ENCODE measurements at regions not wholly inside any gene's neighbourhood (a gene's known extent, or its start where the extent isn't known, plus 50 kb on each side); places are given as distances from the start of the nearest gene placed in this dataset.

DNA sequence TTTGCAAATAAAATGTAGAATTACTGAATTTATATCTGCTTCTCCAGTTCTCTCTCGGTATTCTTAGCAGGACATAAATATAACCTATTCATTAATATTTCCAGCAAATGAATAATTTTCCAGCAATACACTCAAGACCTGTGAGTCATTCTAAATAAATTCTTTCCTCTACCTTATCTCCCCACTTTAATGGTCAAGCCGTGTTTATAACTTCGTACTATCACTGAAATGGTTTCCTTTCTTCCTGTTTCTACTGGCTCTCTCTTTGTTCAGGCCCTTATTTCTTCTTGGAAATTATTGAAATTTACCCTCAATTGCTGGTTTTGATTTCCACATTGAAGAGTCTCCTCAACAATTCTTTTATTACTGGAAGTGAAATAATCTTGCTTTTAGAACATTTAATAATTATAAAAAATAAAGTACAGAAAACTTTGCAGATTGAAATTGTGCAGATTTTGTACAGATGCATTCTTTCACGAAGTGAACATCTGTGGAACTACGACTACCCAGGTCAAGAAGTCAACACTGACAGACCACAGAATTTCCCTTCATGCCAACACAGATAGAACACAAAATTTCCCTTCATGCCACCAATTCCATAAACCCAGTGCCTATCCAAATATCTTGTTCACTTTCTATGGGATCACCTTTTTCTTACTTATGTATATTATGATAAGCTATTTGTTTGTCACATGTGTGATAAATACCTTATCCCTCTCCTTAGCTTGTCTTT lies 205.7 kb downstream of the FAT4 start:
- no peak overlapping the region for H3K27ac ChIP-seq (ENCODE audit: low read depth, low read length)
- no peak overlapping the region for H3K9ac ChIP-seq (ENCODE audit: low read depth in 1 of 3, low read length in 3 of 3)

DNA sequence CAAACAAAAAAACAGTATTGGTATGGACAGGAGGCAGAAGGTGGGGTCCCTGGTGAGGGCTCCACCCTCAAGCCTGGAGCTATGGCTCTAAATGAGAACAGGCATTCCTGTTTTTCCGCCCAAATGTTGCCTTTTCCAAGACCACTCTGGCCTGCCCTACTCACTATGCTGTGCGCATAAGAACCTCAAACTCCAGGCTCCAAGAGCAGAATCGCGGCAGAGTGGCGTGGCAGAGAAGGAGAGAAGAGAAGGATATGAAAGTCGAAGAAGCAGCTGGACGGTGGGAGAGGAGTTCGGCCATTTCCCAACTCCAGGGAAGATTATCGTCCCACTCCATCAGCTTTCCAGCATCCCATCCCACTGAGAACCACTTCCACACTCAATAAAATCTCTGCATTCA lies 207.8 kb downstream of the FAT4 start:
- no peak overlapping the region for H3K9ac ChIP-seq (ENCODE audit: low read depth in 1 of 3, low read length in 3 of 3)
- no peak overlapping the region for H3K27ac ChIP-seq (ENCODE audit: low read depth, low read length)
- no peaks in the 10 kb centered on the region for H3K9me3 ChIP-seq (ENCODE audit: control insufficient read depth in 3 of 3, low read length in 3 of 3)
- H3K4me3 ChIP-seq (ENCODE audit: low read length in 3 of 3): no peak overlapping the region
- H3K36me3 ChIP-seq (ENCODE audit: control insufficient read depth in 3 of 3, insufficient read depth in 3 of 3, low read length in 3 of 3): no peaks in the 10 kb centered on the region
- H3K4me1 ChIP-seq (ENCODE audit: control insufficient read depth in 3 of 3, insufficient read depth in 3 of 3, low read length in 3 of 3): no peaks in the 10 kb centered on the region
- H3K27me3 ChIP-seq (ENCODE audit: control insufficient read depth in 3 of 3, insufficient read depth in 3 of 3, low read length in 3 of 3): no peaks in the 10 kb centered on the region

More for the DNA sequence above, 205.7 kb downstream of the FAT4 start:
- no peaks in the 10 kb centered on the region for H3K9me3 ChIP-seq (ENCODE audit: control insufficient read depth in 3 of 3, low read length in 3 of 3)
- H3K4me1 ChIP-seq (ENCODE audit: control insufficient read depth in 3 of 3, insufficient read depth in 3 of 3, low read length in 3 of 3): no peaks in the 10 kb centered on the region
- no peak overlapping the region for H3K4me3 ChIP-seq (ENCODE audit: low read length in 3 of 3)
- H3K36me3 ChIP-seq (ENCODE audit: control insufficient read depth in 3 of 3, insufficient read depth in 3 of 3, low read length in 3 of 3): no peaks in the 10 kb centered on the region
- H3K27me3 ChIP-seq (ENCODE audit: control insufficient read depth in 3 of 3, insufficient read depth in 3 of 3, low read length in 3 of 3): no peaks in the 10 kb centered on the region

DNA sequence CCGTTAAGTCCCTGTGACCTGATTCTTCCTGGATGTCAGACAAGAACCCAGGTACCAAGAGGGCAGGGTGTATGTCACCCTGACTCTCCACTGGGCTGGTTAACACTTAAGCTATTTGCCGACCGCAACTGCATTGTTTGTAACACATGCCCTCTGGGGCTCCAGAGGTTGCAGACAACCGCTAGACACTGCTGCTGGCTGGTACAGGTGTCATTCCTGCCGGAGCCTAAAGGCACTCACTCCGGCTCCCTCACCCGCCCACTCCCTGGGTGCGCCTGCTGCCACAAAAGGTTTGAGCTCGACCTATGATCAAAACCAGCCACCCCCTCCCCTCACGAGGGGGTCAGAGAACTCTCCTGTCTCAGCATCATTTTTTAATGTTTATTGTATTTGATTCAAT lies 208.2 kb downstream of the FAT4 start:
- no peaks in the 10 kb centered on the region for H3K36me3 ChIP-seq (ENCODE audit: control insufficient read depth in 3 of 3, insufficient read depth in 3 of 3, low read length in 3 of 3)
- H3K27me3 ChIP-seq (ENCODE audit: control insufficient read depth in 3 of 3, insufficient read depth in 3 of 3, low read length in 3 of 3): no peaks in the 10 kb centered on the region
- H3K9me3 ChIP-seq (ENCODE audit: control insufficient read depth in 3 of 3, low read length in 3 of 3): no peaks in the 10 kb centered on the region
- H3K27ac ChIP-seq (ENCODE audit: low read depth, low read length): no peak overlapping the region
- no peaks in the 10 kb centered on the region for H3K4me1 ChIP-seq (ENCODE audit: control insufficient read depth in 3 of 3, insufficient read depth in 3 of 3, low read length in 3 of 3)
- H3K9ac ChIP-seq (ENCODE audit: low read depth in 1 of 3, low read length in 3 of 3): no peak overlapping the region
- no peak overlapping the region for H3K4me3 ChIP-seq (ENCODE audit: low read length in 3 of 3)

- no peak overlapping the region for H3K27ac ChIP-seq (ENCODE audit: low read depth, low read length)
- no peak overlapping the region for H3K4me3 ChIP-seq (ENCODE audit: low read length in 3 of 3)
- H3K9me3 ChIP-seq (ENCODE audit: control insufficient read depth in 3 of 3, low read length in 3 of 3): no peaks in the 10 kb centered on the region
- no peaks in the 10 kb centered on the region for H3K27me3 ChIP-seq (ENCODE audit: control insufficient read depth in 3 of 3, insufficient read depth in 3 of 3, low read length in 3 of 3)
- no peaks in the 10 kb centered on the region for H3K36me3 ChIP-seq (ENCODE audit: control insufficient read depth in 3 of 3, insufficient read depth in 3 of 3, low read length in 3 of 3)
- H3K4me1 ChIP-seq (ENCODE audit: control insufficient read depth in 3 of 3, insufficient read depth in 3 of 3, low read length in 3 of 3): no peaks in the 10 kb centered on the region
- no peak overlapping the region for H3K9ac ChIP-seq (ENCODE audit: low read depth in 1 of 3, low read length in 3 of 3)
Measured at GRCh38 chr4:125526420-125526819, 211.7 kb downstream of the FAT4 start.

- no peaks in the 10 kb centered on the region for H3K4me1 ChIP-seq (ENCODE audit: control insufficient read depth in 3 of 3, insufficient read depth in 3 of 3, low read length in 3 of 3)
Measured at GRCh38 chr4:125527681-125528080, 212.9 kb downstream of the FAT4 start.

DNA sequence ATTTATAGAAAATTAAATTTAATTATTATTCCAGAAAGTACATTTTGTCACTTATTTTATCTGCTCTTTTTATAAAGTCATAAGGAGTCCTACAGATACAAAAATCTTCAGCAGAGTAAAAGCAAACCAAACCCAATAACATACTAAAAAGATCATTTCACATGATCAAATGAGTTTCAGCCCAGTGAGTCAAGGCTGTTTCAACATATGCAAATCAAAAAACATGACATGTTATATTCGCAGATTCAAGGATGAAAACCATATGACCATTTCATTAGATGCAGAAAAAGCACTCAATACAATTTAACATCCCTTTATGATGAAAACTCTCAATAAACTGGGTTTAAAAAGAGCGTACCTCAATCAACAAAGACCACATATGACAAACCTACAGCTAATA lies 214.3 kb downstream of the FAT4 start:
- H3K27me3 ChIP-seq (ENCODE audit: control insufficient read depth in 3 of 3, insufficient read depth in 3 of 3, low read length in 3 of 3): no peaks in the 10 kb centered on the region
- H3K9ac ChIP-seq (ENCODE audit: low read depth in 1 of 3, low read length in 3 of 3): no peak overlapping the region
- no peaks in the 10 kb centered on the region for H3K4me1 ChIP-seq (ENCODE audit: control insufficient read depth in 3 of 3, insufficient read depth in 3 of 3, low read length in 3 of 3)
- H3K9me3 ChIP-seq (ENCODE audit: control insufficient read depth in 3 of 3, low read length in 3 of 3): no peaks in the 10 kb centered on the region
- H3K4me3 ChIP-seq (ENCODE audit: low read length in 3 of 3): no peak overlapping the region
- H3K36me3 ChIP-seq (ENCODE audit: control insufficient read depth in 3 of 3, insufficient read depth in 3 of 3, low read length in 3 of 3): no peaks in the 10 kb centered on the region
- no peak overlapping the region for H3K27ac ChIP-seq (ENCODE audit: low read depth, low read length)

More at GRCh38 chr4:125527681-125528080, 212.9 kb downstream of the FAT4 start:
- Histone ChIP-seq H3K27ac (ENCODE audit: low read depth, low read length) (no peak overlapping the region), H3K36me3 (ENCODE audit: control insufficient read depth in 3 of 3, insufficient read depth in 3 of 3, low read length in 3 of 3) (no peaks in the 10 kb centered on the region), H3K27me3 (ENCODE audit: control insufficient read depth in 3 of 3, insufficient read depth in 3 of 3, low read length in 3 of 3) (no peaks in the 10 kb centered on the region), H3K9ac (ENCODE audit: low read depth in 1 of 3, low read length in 3 of 3) (no peak overlapping the region), H3K4me3 (ENCODE audit: low read length in 3 of 3) (no peak overlapping the region), H3K9me3 (ENCODE audit: control insufficient read depth in 3 of 3, low read length in 3 of 3) (no peaks in the 10 kb centered on the region)

- no peaks in the 10 kb centered on the region for H3K4me1 ChIP-seq (ENCODE audit: control insufficient read depth in 3 of 3, insufficient read depth in 3 of 3, low read length in 3 of 3)
- H3K9ac ChIP-seq (ENCODE audit: low read depth in 1 of 3, low read length in 3 of 3): no peak overlapping the region
- no peaks in the 10 kb centered on the region for H3K27me3 ChIP-seq (ENCODE audit: control insufficient read depth in 3 of 3, insufficient read depth in 3 of 3, low read length in 3 of 3)
- H3K36me3 ChIP-seq (ENCODE audit: control insufficient read depth in 3 of 3, insufficient read depth in 3 of 3, low read length in 3 of 3): no peaks in the 10 kb centered on the region
- H3K9me3 ChIP-seq (ENCODE audit: control insufficient read depth in 3 of 3, low read length in 3 of 3): peaks cover 0 to 3% (median 0%) of the 10 kb centered on the region in 3 donors
- H3K4me3 ChIP-seq (ENCODE audit: low read length in 3 of 3): no peak overlapping the region
- no peak overlapping the region for H3K27ac ChIP-seq (ENCODE audit: low read depth, low read length)
Measured at GRCh38 chr4:125538670-125539069, 223.9 kb downstream of the FAT4 start.

DNA sequence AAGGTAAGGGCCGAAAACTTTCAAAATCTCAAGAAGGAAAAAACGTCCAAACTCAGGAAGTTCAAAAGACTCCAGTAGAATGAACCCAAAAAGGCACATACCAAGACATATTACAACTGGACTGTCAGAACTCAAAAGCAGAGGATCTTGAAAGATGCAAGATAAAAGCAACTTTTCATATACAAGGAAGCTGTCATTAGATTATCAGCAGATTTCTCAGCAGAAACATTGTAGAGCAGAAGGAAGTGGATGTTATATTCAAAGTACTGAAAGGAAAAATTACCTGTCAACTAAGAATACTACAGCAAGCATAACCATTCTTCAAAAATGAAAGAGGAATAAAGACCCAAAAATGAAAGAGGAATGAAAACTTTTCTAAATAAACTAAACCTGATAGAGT lies 224.9 kb downstream of the FAT4 start:
- no peaks in the 10 kb centered on the region for H3K4me1 ChIP-seq (ENCODE audit: control insufficient read depth in 3 of 3, insufficient read depth in 3 of 3, low read length in 3 of 3)
- H3K27ac ChIP-seq (ENCODE audit: low read depth, low read length): no peak overlapping the region
- no peak overlapping the region for H3K9ac ChIP-seq (ENCODE audit: low read depth in 1 of 3, low read length in 3 of 3)
- H3K9me3 ChIP-seq (ENCODE audit: control insufficient read depth in 3 of 3, low read length in 3 of 3): peaks cover 0 to 3% (median 0%) of the 10 kb centered on the region in 3 donors
- H3K27me3 ChIP-seq (ENCODE audit: control insufficient read depth in 3 of 3, insufficient read depth in 3 of 3, low read length in 3 of 3): no peaks in the 10 kb centered on the region
- H3K4me3 ChIP-seq (ENCODE audit: low read length in 3 of 3): no peak overlapping the region
- H3K36me3 ChIP-seq (ENCODE audit: control insufficient read depth in 3 of 3, insufficient read depth in 3 of 3, low read length in 3 of 3): no peaks in the 10 kb centered on the region

DNA sequence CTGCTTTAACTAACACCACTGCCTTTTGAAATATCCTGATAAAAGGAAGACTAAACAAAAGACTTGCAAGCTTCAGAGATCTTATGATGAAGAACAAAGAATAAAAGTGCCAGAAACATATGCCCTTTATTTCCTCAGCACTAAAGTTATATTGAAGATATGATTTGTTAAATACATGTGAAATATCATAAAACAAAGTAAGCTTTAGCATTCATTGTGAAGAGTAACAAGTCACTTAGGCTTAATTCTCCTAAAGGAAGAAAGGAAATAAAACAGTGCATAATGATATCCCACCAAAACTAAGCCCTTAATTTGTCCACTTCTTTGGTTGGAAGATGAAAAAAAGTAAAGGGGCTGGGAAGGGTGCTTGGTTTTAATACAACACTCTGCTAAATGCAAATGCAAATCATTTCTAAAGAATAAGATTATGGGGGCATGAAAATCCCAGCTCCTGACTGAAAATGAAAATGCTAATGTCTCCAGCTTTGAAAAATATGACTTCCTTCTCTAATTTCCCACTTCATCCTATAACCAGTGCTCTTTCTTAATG lies 227.2 kb downstream of the FAT4 start:
- no peak overlapping the region for H3K9ac ChIP-seq (ENCODE audit: low read depth in 1 of 3, low read length in 3 of 3)

DNA sequence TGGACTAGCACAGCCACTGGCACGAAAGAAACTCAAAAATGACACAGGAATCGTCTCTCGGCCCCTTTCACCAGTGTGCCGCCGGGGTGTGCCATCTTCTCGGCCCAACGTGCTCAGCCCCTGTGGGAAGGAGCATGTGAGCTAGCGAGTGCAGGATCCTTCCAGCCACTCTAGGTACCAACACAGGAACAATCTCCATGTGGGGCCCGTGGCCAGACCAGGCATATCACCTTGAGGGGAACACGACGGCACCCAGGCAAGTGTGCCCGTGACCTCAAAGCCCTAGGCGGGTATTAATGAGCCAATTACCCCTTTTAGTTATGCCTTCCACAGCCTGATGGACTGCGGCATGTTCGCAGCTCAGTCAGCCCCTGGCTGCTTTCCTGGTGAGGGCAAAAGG lies 231.5 kb downstream of the FAT4 start:
- H3K9ac ChIP-seq (ENCODE audit: low read depth in 1 of 3, low read length in 3 of 3): no peak overlapping the region
- no peaks in the 10 kb centered on the region for H3K27me3 ChIP-seq (ENCODE audit: control insufficient read depth in 3 of 3, insufficient read depth in 3 of 3, low read length in 3 of 3)
- H3K9me3 ChIP-seq (ENCODE audit: control insufficient read depth in 3 of 3, low read length in 3 of 3): no peaks in the 10 kb centered on the region
- H3K4me1 ChIP-seq (ENCODE audit: control insufficient read depth in 3 of 3, insufficient read depth in 3 of 3, low read length in 3 of 3): no peaks in the 10 kb centered on the region
- no peak overlapping the region for H3K4me3 ChIP-seq (ENCODE audit: low read length in 3 of 3)
- no peak overlapping the region for H3K27ac ChIP-seq (ENCODE audit: low read depth, low read length)
- H3K36me3 ChIP-seq (ENCODE audit: control insufficient read depth in 3 of 3, insufficient read depth in 3 of 3, low read length in 3 of 3): no peaks in the 10 kb centered on the region

More for the DNA sequence above, 227.2 kb downstream of the FAT4 start:
- no peak overlapping the region for H3K4me3 ChIP-seq (ENCODE audit: low read length in 3 of 3)
- no peaks in the 10 kb centered on the region for H3K36me3 ChIP-seq (ENCODE audit: control insufficient read depth in 3 of 3, insufficient read depth in 3 of 3, low read length in 3 of 3)
- no peaks in the 10 kb centered on the region for H3K4me1 ChIP-seq (ENCODE audit: control insufficient read depth in 3 of 3, insufficient read depth in 3 of 3, low read length in 3 of 3)
- H3K9me3 ChIP-seq (ENCODE audit: control insufficient read depth in 3 of 3, low read length in 3 of 3): peaks cover 0 to 3% (median 0%) of the 10 kb centered on the region in 3 donors
- no peaks in the 10 kb centered on the region for H3K27me3 ChIP-seq (ENCODE audit: control insufficient read depth in 3 of 3, insufficient read depth in 3 of 3, low read length in 3 of 3)
- no peak overlapping the region for H3K27ac ChIP-seq (ENCODE audit: low read depth, low read length)
